ENCODE measurements at regions not wholly inside any gene's neighbourhood (a gene's known extent, or its start where the extent isn't known, plus 50 kb on each side); places are given as distances from the start of the nearest gene placed in this dataset.

GRCh38 chr5:173741729-173742431, 125.4 kb upstream of the BOD1 start:
- no peak for DNase-seq (ENCODE audit: low read depth)
- H3K4me3 ChIP-seq (ENCODE audit: control insufficient read depth, low read depth, low read length) = no peak overlapping the region
- TF ChIP-seq, protein P1, sequence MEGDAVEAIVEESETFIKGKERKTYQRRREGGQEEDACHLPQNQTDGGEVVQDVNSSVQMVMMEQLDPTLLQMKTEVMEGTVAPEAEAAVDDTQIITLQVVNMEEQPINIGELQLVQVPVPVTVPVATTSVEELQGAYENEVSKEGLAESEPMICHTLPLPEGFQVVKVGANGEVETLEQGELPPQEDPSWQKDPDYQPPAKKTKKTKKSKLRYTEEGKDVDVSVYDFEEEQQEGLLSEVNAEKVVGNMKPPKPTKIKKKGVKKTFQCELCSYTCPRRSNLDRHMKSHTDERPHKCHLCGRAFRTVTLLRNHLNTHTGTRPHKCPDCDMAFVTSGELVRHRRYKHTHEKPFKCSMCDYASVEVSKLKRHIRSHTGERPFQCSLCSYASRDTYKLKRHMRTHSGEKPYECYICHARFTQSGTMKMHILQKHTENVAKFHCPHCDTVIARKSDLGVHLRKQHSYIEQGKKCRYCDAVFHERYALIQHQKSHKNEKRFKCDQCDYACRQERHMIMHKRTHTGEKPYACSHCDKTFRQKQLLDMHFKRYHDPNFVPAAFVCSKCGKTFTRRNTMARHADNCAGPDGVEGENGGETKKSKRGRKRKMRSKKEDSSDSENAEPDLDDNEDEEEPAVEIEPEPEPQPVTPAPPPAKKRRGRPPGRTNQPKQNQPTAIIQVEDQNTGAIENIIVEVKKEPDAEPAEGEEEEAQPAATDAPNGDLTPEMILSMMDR (IDR thresholded peaks at IDR 0.05; ENCODE audit: control insufficient read depth, insufficient read depth, low read depth, low read length, missing control alignments) = no peak

DNA sequence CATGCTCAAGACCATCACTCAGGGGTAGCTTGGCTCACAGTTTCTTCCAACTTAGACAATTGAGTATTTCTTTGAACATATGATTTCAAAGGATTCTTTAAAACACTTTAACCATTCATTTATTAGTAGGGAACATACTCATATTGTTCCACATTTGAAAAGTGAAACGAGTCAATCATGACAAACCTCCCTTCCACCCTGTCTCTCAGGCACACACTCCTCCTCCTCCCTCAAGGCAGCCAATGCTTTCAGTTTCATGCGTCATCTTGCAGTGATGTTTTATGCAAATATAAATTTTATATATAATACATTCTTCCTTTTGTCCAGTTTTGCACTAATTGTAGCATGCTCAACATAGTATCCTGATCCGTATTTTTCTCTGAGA, 126.0 kb upstream of the BOD1 start:
- DNase-seq (ENCODE audit: low read depth) = no peak
- no peak overlapping the region for H3K4me3 ChIP-seq (ENCODE audit: control insufficient read depth, low read depth, low read length)
- TF ChIP-seq, protein P1 (IDR thresholded peaks at IDR 0.05; ENCODE audit: control insufficient read depth, insufficient read depth, low read depth, low read length, missing control alignments) = no peak

- no peak overlapping the region for H3K4me3 ChIP-seq (ENCODE audit: control insufficient read depth, low read depth, low read length)
- TF ChIP-seq, protein P1 (IDR thresholded peaks at IDR 0.05; ENCODE audit: control insufficient read depth, insufficient read depth, low read depth, low read length, missing control alignments) = no peak
- DNase-seq (ENCODE audit: low read depth) = no peak
Measured at GRCh38 chr5:173743641-173744343, 127.3 kb upstream of the BOD1 start.

DNA sequence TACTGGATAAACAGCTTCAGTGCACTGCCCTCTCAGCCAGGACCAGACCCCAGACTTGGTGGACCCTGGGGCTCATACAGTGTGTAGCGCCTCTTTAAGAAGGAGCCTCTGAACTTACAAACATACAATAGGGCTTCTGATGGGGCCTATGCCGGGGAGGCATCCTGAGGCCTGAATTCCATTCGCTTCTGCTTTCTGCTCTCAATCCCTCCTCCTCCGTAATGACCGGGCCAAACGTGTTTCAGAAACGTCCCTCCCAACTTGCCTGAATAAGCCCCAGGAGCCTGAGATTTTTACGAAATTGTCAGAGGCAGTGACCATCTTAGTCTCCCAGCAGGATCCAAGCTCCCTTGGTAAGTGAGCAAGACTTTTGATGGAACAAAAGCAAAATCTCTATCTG, 128.1 kb upstream of the BOD1 start:
- no peak for DNase-seq (ENCODE audit: low read depth)
- TF ChIP-seq, protein P1 (IDR thresholded peaks at IDR 0.05; ENCODE audit: control insufficient read depth, insufficient read depth, low read depth, low read length, missing control alignments) = no peak
- no peak overlapping the region for H3K4me3 ChIP-seq (ENCODE audit: control insufficient read depth, low read depth, low read length)

DNA sequence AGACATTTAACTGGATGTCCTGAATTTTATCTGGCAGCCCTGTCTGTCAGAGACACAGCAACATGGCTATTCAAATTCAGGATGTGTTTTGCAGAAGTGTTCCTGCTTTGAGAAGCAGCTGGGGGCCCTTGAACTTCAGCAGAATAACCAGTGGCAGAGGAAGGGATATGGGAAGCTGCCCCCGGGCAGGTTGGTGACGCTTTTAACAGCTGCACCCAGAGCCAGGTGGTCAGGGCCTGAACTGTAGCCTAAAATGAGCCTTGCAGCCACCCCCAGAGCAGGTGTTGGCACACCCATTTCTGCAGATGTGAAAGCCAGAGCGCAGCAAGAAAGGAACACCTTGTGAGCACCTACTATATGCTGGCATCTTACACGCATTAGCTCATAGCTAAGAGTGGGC, 128.7 kb upstream of the BOD1 start:
- no peak overlapping the region for H3K4me3 ChIP-seq (ENCODE audit: control insufficient read depth, low read depth, low read length)
- no peak for DNase-seq (ENCODE audit: low read depth)
- TF ChIP-seq, protein P1 (IDR thresholded peaks at IDR 0.05; ENCODE audit: control insufficient read depth, insufficient read depth, low read depth, low read length, missing control alignments) = no peak

- DNase-seq (ENCODE audit: low read depth) = no peak
- no peak overlapping the region for H3K4me3 ChIP-seq (ENCODE audit: control insufficient read depth, low read depth, low read length)
- TF ChIP-seq, protein P1 (IDR thresholded peaks at IDR 0.05; ENCODE audit: control insufficient read depth, insufficient read depth, low read depth, low read length, missing control alignments) = no peak
Measured at GRCh38 chr5:173745557-173745956, 129.1 kb upstream of the BOD1 start.

All from AG09309 (cell line).